GM12878 (cell line): ENCODE measurements at regions not wholly inside any gene's neighbourhood (a gene's known extent, or its start where the extent isn't known, plus 50 kb on each side); places are given as distances from the start of the nearest gene placed in this dataset.
A peak's percentile ranks its signal among the peaks of the same experiment; 100 is the strongest.
"Not testable (repeated sequence)": the region's sequence is repeated elsewhere in the genome, so short reads cannot be mapped to it uniquely, and the experiment has no call there.

ENCODE experiments used
- ATAC-seq: fragments of 200-7000 bp; cut with Tn5 transposase; 3 replicates; pipeline ENCODE4 v1.9.1; 2020; ENCODE audit warnings: mild to moderate bottlenecking, moderate library complexity
- BruUV-seq: library from RNA; stranded (reverse); fragments of 400-500 nt; replicated peaks from 2 replicates; lab custom pipeline; 2021; lab: Mats Ljungman, UMichigan
- CTCF ChIA-PET: fragments of 300-600 bp; sonication (Branson Sonifier 250); formaldehyde crosslinking; extraction: SDS; loops from one replicate; lab custom pipeline; 2021; ENCODE audit warnings: inconsistent platforms; lab: Yijun Ruan, JAX
- POLR2A ChIA-PET: fragments of 350-600 bp; formaldehyde crosslinking; extraction: SDS; loops from one replicate; lab custom pipeline; 2021; ENCODE audit warnings: inconsistent platforms; lab: Charles Lee
- RAD21 ChIA-PET: fragments of 300-600 bp; sonication (Branson Sonifier 250); formaldehyde crosslinking; loops from one replicate; lab custom pipeline; 2023; ENCODE audit warnings: antibody characterized with exemption; ENCODE audit not compliant: unreplicated experiment; lab: Charles Lee
- SMC1A ChIA-PET: fragments of 300-600 bp; sonication (Branson Sonifier 250); formaldehyde crosslinking; loops from one replicate; lab custom pipeline; 2023; ENCODE audit not compliant: unreplicated experiment, uncharacterized antibody; lab: Charles Lee
- DNase-seq: peaks from one replicate; pipeline ENCODE4 v3.0.0-alpha.2; 2011; ENCODE audit warnings: low read depth, low spot score
- FAIRE-seq: peaks from 3 replicates; lab custom pipeline; 2011; peaks lifted over from hg19 to GRCh38; lab: Jason Lieb, UNC
- H2AFZ ChIP-seq: 2 replicates; pipeline ENCODE4 v1.6.0; 2011; ENCODE audit warnings: low read depth, low read length, control low read depth; ENCODE audit not compliant: control insufficient read depth
- H3K27ac ChIP-seq: 2 replicates; pipeline ENCODE4 v1.5.1; 2011; ENCODE audit warnings: control low read depth; ENCODE audit not compliant: control insufficient read depth, insufficient read depth
- H3K27me3 ChIP-seq, 2 experiments: replicated peaks in 1 of 2; 2 replicates each; pipeline versions ENCODE4 v1.6.0 to v1.6.1; 2011; ENCODE audit warnings: low read length in 1 of 2; ENCODE audit not compliant: control insufficient read depth in 2 of 2, insufficient read depth in 2 of 2
- H3K36me3 ChIP-seq, 2 experiments: 2 replicates each; pipeline ENCODE4 v1.5.1; 2011; ENCODE audit warnings: low read length in 1 of 2; ENCODE audit not compliant: control insufficient read depth in 2 of 2, insufficient read depth in 2 of 2
- H3K4me1 ChIP-seq: 2 replicates; pipeline ENCODE4 v1.6.1; 2011; ENCODE audit warnings: mild to moderate bottlenecking, low read length, moderate library complexity, mixed read lengths; ENCODE audit not compliant: control insufficient read depth, insufficient read depth
- H3K4me2 ChIP-seq: 2 replicates; pipeline ENCODE4 v1.6.0; 2011; ENCODE audit warnings: control low read depth; ENCODE audit not compliant: control insufficient read depth, insufficient read depth
- H3K4me3 ChIP-seq: fragments of 200-600 bp; sonication (generic); 2 replicates; pipeline ENCODE4 v1.5.1; 2016
- H3K79me2 ChIP-seq: 2 replicates; pipeline ENCODE4 v1.6.0; 2011; ENCODE audit warnings: low read length; ENCODE audit not compliant: control insufficient read depth, insufficient read depth
- H3K9ac ChIP-seq: 2 replicates; pipeline ENCODE4 v1.8.0; 2011; ENCODE audit warnings: low read length, control low read depth, mixed read lengths; ENCODE audit not compliant: control insufficient read depth, insufficient read depth
- H3K9me3 ChIP-seq: replicated peaks from 3 replicates; pipeline ENCODE4 v1.5.1; 2011; ENCODE audit warnings: mild to moderate bottlenecking, low read length; ENCODE audit not compliant: control insufficient read depth, insufficient read depth
- H4K20me1 ChIP-seq: 2 replicates; pipeline ENCODE4 v1.6.0; 2011; ENCODE audit not compliant: control insufficient read depth, insufficient read depth
- CHD1 ChIP-seq: IDR thresholded peaks from 2 replicates; pipeline ENCODE4 v1.6.1; 2012; ENCODE audit warnings: low read depth, low read length, improper control_type of control experiment
- ETV6 ChIP-seq, 2 experiments: fragments of 450-650 bp in 1 of 2; IDR thresholded peaks in 1 of 2; conservative IDR thresholded peaks in 1 of 2; 2 replicates each; pipeline ENCODE4 v1.6.1; 2014; ENCODE audit warnings: antibody characterized with exemption in 1 of 2, borderline replicate concordance in 1 of 2, low read depth in 1 of 2, mild to moderate bottlenecking in 1 of 2, moderate library complexity in 1 of 2
- NFXL1 ChIP-seq: fragments of 450-650 bp; IDR thresholded peaks from 2 replicates; pipeline ENCODE4 v1.6.1; 2017; ENCODE audit warnings: antibody characterized with exemption, mild to moderate bottlenecking, borderline replicate concordance
- RUNX3 ChIP-seq: IDR thresholded peaks from 2 replicates; pipeline ENCODE4 v1.6.1; 2012; ENCODE audit warnings: low read length, inconsistent platforms
- WGBS: methylation state at CpG from one replicate; pipeline ENCODE4 v1.1.6; 2016; ENCODE audit warnings: low lambda C conversion rate; ENCODE audit not compliant: insufficient replicate concordance, insufficient coverage; ENCODE audit errors: missing lambda C conversion rate; 5-methylcytosine and 5-hydroxymethylcytosine counted together
- in situ Hi-C: fragments of 300-500 bp; cut with MboI; formaldehyde crosslinking; loops from 9 replicates; pipeline ENCODE4 v1.14.3; 2018; ENCODE audit warnings: mixed read lengths
- intact Hi-C: fragments of 100-400 bp; cut with micrococcal nuclease; formaldehyde crosslinking; loops from one replicate; pipeline ENCODE4 v1.14.2; 2022; ENCODE audit not compliant: unreplicated experiment
- TF ChIP-seq, protein P1 (sequence below): fragments of 450-650 bp; IDR thresholded peaks from 2 replicates; pipeline ENCODE4 v1.6.1; 2017; ENCODE audit warnings: mild to moderate bottlenecking

DNA sequence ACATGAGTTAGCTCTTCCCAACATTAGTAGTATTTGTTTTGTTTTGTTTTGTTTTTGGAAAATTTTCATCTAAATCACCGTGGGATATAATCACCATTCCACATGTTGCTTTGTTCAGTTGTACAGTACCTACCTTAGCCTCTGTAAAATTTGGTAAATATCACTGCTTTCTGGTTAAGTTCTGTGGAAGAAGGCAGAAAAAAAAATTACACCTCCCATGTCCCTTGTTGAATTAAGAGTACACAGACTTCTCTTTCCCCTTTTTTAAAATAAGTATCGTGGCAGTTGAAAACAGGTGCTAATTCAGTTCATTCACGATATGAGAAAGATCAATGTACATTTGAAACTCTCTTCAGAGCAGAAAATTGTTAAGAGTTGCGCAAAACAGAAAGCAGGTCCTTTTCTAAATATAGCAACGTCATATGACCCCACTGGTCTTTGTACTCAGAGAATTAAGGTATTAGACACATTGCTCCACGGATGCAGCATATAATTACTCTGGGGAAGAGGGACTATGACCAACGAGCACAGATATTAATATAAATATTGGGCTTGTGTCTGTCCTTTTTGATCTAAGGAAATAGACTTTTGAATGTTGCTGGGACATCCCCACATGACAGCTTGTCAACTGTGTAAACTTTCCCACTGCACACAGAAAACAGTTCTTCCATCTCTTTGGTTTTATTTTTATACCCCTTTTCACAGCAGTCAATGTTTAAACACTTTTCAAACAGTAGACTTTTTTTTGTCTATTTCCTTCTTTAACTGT lies 58.6 kb upstream of the ZNF217 start (continued):
- TF ChIP-seq, protein P1, sequence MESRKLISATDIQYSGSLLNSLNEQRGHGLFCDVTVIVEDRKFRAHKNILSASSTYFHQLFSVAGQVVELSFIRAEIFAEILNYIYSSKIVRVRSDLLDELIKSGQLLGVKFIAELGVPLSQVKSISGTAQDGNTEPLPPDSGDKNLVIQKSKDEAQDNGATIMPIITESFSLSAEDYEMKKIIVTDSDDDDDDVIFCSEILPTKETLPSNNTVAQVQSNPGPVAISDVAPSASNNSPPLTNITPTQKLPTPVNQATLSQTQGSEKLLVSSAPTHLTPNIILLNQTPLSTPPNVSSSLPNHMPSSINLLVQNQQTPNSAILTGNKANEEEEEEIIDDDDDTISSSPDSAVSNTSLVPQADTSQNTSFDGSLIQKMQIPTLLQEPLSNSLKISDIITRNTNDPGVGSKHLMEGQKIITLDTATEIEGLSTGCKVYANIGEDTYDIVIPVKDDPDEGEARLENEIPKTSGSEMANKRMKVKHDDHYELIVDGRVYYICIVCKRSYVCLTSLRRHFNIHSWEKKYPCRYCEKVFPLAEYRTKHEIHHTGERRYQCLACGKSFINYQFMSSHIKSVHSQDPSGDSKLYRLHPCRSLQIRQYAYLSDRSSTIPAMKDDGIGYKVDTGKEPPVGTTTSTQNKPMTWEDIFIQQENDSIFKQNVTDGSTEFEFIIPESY, result no peak
- no peak for TF ChIP-seq CHD1
- peak; percentile 57 for TF ChIP-seq RUNX3

DNA sequence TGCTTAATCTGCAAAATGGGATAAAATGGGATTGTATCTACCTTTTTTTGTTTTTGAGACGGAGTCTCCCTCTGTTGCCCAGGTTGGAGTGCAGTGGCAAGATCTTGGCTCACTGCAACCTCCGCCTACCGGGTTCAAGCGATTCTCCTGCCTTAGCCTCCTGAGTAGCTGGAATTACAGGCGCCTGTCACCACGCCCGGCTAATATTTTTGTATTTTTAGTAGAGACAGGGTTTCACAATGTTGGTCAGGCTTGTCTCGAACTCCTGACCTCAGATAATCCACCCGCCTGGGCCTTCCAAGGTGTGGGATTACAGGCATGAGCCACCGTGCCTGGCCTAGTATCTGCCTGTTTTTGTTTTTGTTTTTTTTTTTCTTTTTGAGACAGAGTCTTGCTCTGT lies 55.9 kb upstream of the ZNF217 start:
- CTCF ChIA-PET, H3K4me2 ChIP-seq, ATAC-seq: not testable (repeated sequence)
- RAD21 ChIA-PET, result interaction anchor here (2.4 kb wide), 1 partner anchor 27 kb away, joined by 11 read pairs; no protein-coding TSS in a partner anchor
- TF ChIP-seq NFXL1 (peak; percentile 70; the same call in 1 of the 2 replicates), ETV6 (conservative IDR thresholded peaks at IDR 0.05 in 1 of 2, IDR thresholded peaks at IDR 0.05 in 1 of 2; ENCODE audit: borderline replicate concordance in 1 of 2, low read depth in 1 of 2) (peak in 1 of 2 experiments; percentile 74; a peak in 2 of 4 replicates)
- TF ChIP-seq, all 136 proteins: peak for 2; not testable (repeated sequence) for 134
- FAIRE-seq, H3K27me3 ChIP-seq, H2AFZ ChIP-seq, H3K4me3 ChIP-seq, BruUV-seq, H3K79me2 ChIP-seq, H3K27ac ChIP-seq, H3K9ac ChIP-seq, in situ Hi-C loops, H4K20me1 ChIP-seq, H3K36me3 ChIP-seq, DNase-seq, H3K9me3 ChIP-seq, intact Hi-C loops: not testable (repeated sequence)
- H3K4me1 ChIP-seq, result peaks cover 15% of the 10 kb centered on the region
- ChIA-PET POLR2A (interaction anchor here (0.6 kb wide), 1 partner anchor 245 kb away, joined by 4 read pairs; no protein-coding TSS in a partner anchor), SMC1A (interaction anchor here (1.2 to 4.2 kb wide), 3 partner anchors 12 to 290 kb away, joined by 3 to 22 read pairs (median 3); no protein-coding TSS in a partner anchor)
- 89% methylated on average over 10 of the region's 10 CpGs for WGBS
